Right hindlimb (tissue), 1 donor: ENCODE measurements at regions not wholly inside any gene's neighbourhood (a gene's known extent, or its start where the extent isn't known, plus 50 kb on each side); places are given as distances from the start of the nearest gene placed in this dataset.

Source experiments
- DNase-seq: peaks from one replicate; pipeline ENCODE4 v3.0.0-alpha.2; 2018

DNA sequence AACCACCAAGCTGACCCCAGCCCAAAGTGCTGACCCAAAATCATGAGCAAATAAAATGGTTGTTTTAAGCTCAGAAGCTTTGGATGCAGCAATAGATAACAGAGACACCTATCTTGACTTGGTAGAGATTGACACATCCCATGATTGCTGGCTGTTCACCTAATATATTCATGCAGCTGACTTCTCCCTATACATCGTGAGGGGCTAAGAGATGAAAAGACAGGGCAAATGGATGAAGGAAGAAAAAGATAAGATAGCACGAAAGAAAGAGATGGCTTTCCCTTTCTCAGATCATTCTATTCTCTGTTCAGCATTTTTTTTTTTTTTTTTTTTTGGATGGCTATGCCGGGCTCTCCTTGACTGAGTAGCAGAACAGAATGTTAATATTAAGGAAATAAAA, 141.5 kb upstream of the ADAMTS9 start:
- no peak for DNase-seq

DNA sequence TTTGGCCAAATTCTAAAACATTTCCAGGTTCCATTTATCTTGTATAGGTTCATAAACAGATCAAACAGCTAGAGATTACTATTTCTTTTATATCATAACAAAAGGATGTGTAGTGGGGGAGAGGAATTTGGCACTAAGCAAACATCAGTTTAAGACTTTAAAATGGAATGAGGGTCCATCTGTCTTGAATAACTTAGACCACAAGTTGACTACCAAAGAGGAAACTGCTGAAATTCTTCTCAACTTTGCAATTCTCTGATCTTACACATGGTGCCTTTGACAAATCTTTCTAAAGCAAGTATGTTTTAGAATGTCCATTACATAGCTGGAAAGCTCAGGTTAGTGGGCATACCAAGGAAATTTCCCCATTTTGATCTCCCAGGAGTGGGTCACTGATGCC, 140.5 kb upstream of the ADAMTS9 start:
- no peak for DNase-seq

DNA sequence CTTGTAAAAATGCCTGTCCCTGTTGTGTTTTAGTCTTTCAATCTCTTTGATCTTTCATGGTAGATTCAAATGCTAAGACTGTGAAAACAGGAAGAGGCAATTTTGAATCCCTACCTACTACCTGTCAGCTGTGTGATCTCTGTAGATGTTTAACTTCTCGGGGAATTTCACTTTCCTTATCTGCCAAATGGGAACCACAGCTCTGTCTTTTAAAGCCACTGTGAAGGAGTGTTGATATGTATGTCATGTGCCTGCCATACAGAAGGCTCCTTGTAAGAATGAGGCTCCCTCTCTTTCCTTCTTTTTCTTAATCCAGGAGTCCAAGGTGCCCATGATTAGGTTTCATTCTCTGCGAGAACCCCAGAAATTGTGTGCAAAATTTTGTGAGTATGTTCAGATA, 139.6 kb upstream of the ADAMTS9 start:
- no peak for DNase-seq

DNA sequence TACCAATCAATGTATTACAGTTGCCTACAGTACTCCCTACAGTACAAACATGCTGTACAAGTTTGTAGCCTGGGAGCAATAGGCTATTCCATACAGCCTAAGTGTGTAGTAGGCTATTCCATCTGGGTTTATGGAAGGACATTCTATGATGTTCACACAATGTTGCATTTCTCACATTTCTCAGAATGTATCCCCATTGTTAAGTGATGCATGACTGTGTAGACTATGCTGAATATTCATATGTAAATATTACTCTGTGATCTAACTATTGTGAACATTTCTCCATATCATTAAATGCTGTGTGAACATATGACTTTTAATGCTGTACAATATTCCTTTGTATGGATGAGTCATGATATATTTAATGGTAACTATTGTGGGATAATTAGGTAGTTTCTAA, 139.2 kb upstream of the ADAMTS9 start:
- no peak for DNase-seq

DNA sequence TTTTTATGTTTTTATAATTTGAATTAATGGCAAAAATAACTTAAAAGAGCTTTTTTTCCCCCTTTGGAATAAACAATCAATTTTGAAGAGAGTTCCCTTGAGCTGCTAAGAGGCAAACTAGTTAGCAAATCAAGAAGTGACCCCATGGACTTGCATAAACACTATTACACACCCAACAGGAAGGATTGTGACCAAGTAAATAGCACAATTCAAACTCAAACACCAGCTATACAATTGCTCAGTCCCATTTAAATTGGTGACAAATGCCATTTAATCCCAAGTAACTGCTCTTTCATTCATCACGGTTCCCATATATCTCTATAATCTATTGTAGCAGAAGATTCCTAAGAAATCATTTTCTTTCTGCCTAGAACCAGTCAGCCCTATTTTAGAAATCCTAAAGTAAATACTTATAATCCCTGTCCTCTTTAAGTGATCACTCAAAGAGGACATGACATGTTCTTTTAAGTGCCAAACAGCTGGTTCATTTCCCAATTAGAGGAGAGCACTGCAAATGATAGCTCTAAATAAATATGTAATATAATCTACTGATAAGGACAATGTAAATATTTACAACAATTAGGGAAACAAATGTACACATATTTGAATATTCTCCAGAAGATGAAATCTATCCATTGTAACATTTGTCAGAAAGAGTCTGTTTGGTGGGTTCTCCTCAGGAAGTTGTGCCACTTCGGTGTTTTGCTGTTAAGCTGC, 137.8 kb upstream of the ADAMTS9 start:
- DNase-seq: no peak

DNA sequence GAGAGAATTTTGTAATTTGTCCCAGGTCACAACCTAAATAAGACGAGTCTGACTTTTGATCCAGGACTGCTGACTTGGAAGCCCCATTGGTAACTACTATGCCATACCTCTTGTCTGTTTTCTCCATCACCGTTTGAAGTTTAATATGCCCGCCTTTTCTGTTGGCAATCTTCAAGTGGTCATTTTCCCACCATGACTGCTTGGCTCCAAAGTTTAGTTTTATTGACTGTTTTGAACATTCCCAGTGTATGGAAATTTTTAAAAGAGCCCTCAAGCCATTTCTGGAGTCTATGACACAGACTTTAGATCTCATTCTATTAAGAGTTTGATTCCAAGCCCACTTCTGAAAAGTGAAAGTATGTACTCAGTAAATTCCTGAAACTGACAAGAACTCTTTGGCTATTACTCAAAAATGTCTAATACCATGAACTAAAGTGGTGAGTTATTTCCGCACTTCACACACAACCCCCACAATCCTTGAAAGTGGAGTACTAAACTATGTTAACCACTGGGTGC, 136.7 kb upstream of the ADAMTS9 start:
- no peak for DNase-seq

DNA sequence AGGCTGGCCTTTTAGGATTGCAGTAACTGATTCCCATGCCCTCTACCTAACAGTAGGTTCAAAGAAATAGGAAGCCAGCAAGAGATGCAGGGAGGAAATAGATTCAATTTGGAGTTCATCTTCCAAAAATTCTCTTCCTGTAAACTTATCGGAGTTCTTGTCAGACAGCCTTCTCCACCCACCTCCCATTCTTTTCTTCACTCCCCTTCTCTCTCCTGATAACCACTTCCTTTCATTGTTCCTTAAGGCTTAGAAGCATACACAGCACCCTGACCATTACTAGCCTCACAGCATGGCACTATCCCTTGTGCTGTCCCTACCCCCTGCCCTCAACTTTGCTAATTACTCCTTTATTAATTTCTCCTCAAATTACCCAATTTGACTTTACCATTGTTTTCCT, 130.4 kb upstream of the ADAMTS9 start:
- DNase-seq: no peak

DNA sequence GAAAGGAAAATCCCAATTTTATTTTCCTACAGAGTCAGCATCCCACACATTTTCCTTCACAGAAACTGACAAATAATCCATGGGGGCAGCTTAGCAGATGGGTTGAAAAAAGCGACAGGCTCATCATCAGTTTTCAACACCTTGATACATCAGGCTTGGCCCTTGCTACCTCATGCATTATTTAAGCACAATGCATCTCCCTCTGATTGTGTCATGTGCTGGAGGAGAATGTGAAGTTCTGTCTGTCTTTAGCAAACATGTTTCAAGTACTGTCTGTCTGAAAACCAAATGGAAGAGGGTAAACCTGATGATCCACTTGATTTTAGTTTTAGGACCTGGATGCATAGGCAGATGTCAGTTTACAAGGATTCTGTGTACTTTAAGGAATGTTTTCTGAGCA, 128.6 kb upstream of the ADAMTS9 start:
- DNase-seq: no peak

DNA sequence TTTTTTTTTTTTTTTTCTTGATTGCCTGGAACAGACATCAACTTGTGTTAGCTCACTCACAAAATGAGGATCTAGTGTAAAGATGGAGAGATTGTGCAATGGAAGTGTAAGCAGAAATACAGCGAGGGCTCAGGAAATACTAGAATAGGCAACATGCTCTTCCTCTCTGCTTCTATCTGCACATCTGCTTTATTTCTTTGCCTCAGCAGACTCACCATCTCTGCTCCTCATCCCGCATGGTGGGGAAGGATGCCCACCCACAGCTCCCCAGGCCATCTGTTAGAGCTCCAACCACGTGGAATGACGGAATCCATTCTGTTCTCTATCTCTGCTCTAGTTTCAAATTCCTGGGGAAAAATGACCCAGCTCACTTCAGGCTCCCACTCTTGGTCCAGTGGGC, 128.0 kb upstream of the ADAMTS9 start:
- DNase-seq: peak; percentile 47

DNA sequence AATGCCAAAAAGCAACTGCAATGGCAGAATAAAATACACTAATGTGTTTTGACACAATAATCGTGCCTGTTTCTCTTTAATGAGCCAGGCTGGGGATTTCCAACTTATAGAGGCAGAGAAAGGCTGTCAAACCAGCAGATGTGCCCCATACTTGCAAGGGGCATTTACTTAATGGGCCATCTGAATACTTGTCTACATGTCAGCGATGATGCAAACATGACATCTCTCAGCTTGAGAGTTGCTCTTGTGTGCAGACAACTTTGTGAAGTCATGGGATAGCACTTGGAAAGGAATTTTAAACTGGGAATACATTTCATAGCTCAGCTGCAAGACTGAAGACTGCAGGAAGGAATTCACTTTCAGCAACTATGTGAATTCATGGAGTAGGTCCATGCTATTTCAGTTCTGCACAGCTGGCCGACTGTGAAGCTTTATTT, 127.4 kb upstream of the ADAMTS9 start:
- peak; percentile 75 for DNase-seq

DNA sequence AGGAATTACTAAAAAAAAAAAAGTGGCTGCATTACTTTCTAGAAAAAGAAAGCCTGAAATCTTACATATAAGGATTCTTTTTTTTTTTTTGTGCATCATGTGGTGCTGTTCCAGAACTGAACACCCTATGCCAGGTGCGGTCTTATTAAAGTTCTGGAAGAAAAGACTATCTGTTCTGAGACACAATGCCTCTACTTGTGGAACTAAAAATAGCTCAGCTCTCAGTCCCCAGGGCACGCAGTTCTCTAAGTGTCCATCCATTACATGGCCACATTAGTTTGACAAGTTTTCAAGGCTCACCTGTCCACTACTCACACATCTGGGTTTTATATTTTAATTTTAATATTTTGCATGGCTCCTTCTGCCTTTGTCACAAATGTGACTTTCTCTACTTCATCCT, 126.6 kb upstream of the ADAMTS9 start:
- no peak for DNase-seq

DNA sequence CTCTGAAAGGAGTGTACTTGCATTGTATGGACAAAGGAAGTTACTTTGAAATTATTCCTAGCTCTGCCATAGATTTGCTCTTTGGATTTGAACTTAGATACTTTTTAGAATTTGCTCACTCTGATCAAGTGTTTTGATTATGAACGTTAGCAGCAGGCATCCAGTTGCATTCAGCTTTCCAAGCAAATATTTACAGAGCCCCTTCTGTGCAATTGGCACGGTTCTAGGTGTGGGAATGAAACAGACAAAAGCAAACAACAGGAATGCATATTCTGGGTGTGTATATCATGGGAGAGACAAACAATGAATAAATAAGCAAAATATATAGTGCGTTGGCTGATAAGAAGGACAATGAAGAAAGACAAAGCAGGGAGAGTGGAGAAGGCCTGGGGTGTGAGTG, 125.5 kb upstream of the ADAMTS9 start:
- no peak for DNase-seq

DNA sequence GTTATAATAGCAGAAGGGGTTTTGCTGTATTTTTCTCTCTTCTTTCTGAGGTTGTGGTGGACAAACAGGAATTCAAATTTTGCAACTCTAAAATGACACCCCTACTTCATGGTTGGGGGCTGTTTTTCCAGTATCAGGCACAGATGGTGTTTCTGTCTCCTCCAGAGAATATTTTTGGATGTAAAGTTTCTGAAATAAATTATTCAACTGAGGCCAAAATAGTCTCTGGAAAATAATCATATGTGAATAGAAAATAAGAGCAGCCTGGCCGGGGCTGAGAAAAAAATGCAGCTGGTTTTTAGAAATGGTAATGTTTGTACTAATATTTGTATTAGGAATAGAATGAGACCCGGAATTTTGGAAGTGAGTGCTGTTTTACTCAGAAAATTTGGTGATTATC, 121.3 kb upstream of the ADAMTS9 start:
- DNase-seq: no peak

DNA sequence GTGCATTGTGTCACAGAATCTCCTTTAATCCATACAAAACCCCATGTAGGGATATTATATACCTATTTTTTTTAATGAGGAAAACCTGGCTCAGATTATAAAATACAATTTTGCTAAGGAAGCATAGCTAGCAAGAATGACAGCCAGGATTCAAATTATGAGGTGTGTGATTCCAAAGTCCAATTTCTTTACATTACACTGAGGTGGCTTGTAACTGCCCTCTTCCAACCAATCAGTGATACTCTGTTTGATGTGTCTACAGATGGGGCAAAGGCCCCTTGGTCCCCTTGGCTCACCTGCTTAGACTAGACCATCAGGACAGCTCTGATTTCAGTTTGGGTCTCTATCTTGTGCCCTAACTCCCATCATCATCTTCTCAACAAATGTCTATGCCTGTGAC, 120.3 kb upstream of the ADAMTS9 start:
- no peak for DNase-seq

DNA sequence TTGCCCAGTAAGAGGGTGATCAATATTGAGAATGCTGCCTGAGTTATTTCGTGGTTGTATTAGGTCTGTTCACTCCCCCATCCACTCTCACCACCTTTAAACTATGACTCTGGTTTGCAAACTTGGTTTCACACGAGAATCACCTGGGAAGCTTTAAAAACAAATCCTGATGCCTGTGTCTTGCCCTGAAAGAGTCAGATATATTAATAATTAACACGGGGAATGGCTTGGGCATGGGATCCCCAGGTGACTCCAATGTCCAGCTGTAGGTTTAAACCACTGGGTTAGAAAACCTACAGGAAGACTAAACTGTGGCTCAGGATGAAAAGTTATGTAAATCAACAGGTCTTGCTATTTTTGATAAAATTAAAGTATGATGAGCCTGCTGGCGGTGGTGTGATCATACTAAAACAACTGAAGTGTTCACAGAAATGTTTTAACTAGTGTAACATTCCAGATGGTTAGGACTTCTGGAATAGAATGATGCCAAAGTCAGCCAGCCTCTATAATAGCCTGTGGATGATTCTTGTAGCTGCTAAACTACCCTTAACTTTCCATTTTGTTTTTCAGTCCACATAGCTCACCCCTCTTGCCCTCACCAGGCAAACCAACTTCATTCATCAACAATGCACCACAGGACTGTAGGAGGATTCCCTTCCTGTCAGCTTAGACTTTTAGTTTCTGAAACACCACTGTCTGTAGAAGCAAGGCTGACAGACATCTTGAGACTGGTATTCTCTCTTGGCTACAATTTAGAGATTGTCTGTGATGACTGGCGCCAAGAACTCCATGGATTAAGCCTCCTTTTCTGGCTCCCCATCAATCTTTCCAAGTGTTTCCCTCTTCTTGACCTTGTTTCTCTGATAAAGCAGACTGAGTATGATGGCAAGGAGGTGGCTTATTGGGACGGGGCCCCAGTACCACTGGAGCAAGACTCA, 119.1 kb upstream of the ADAMTS9 start:
- no peak for DNase-seq

DNA sequence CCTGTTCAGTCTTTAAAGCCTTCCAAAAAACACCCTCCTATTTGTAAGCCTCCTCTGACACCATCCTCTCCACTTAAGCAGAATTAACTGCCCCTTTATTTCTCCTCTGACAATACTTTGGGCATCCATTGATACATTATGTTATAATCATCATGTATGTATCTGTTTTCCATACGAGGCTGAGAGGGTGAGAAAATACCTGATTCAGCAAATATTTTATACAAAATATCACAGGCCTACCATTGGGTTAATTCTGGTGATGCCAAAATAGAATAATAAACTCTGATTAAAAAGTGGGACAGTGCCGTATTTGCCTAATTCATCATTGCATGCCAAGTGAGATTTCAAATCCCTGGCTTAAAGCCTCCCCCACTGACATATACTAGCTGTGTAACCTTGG, 118.2 kb upstream of the ADAMTS9 start:
- DNase-seq: no peak

DNA sequence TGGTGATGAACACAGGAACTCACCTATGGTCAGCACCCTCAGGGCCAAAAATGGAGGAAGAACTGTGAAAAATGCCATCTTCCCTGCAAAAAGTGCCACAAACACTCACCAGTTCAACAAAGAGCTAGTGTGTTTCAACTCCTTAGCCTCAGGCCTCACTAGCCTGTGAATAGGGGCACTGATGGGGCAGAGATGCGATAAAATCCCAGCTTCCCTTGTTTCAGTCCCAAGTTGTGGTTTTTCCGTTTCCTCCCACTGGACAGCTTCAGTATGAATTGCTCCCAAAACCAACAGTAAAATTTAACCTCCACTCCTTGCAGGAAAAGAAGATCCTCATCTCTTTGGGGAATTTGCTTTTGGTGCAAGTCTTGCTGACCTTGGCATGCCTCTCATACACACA, 117.4 kb upstream of the ADAMTS9 start:
- no peak for DNase-seq

DNA sequence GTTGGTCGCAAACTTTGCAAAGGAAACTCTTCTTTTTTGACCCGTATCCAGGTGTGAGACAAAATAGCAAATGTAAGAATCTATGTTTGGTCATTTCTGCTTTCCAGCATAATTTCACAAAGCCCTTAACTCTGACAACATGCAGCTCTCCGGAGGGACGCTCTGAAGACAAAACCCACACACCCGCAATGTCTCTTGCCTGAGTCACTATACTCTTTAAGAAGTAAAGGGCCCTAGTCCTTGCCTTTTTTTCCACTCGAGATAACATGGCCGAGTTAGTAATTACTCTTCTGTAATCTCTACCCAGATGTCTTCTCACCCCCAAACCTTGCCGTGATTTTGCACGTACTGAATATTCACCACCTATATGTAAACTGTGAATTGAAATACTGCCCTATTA, 115.7 kb upstream of the ADAMTS9 start:
- DNase-seq: no peak

DNA sequence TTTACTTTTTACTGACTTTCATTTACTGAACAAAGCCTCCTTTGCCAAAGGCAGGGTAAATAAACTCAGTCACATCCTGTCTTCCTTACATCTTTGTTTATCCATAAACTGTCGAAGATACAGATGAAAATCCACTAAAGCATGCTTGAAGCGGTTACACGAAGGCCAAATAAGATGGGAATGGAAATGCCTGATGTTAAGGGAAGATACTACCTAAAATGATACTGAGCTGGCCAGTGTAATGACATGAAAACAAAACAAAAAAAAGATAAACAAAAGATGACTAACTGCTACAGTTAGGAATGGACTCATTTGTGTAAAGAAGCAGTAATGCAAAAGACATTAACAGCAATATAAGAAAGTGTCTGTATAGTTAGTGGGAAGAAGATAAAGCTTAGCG, 114.7 kb upstream of the ADAMTS9 start:
- DNase-seq: no peak

DNA sequence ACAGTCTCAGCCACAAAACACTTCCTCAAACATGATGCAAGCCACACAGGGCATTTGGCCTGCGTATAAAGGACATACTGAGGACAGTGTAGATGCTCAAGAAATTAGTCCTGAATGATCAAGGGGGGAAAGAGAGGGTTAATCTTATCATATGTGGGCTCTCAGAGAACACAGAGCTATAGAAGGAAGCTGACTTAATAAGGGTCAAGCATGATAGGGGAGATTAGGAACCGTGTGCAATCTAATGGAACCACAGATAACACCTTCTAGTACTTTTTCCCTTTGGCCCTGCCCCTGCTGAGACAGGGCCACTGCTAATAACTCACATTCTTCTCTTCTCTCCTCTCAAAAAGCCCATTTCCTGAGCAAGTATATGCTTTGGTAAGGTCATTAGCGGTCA, 114.1 kb upstream of the ADAMTS9 start:
- DNase-seq: no peak

DNA sequence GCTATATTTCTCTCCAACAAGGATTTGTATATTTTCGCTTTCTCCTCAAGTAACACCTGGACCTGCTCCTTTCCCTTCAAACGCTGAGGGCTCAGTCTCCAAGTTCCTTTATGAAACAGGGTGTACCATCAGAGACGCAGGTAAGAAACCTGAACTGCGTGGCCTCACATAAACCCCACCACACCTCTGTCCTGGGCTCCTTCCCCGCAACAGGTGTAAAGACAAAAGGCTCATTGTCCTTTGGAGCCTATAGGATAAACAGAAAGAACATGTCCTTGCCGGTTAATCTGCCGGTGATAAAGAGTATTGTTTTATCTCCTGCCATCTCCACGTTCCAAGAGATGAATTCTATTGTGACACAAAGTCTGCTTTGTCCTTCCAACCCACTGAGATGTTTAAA, 111.8 kb upstream of the ADAMTS9 start:
- no peak for DNase-seq

DNA sequence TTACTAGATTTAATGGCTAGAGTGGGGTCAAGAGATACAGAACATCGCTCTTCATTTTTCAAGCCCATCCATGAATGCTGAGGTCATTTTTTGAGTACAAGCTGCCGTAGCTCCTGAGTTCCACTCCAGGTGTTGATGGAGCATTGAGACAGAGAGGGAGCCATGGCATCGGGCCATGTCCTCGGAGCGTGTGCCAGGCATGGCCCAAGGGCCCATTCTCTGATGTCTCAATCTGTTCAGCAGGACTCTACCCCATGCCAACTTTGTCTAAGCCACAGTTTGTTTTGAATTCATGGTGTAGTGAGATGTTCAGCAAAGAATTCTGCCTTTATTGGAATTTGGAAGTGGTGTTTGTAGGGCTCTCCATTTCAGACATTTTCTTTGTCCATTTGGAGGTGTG, 110.5 kb upstream of the ADAMTS9 start:
- DNase-seq: no peak

DNA sequence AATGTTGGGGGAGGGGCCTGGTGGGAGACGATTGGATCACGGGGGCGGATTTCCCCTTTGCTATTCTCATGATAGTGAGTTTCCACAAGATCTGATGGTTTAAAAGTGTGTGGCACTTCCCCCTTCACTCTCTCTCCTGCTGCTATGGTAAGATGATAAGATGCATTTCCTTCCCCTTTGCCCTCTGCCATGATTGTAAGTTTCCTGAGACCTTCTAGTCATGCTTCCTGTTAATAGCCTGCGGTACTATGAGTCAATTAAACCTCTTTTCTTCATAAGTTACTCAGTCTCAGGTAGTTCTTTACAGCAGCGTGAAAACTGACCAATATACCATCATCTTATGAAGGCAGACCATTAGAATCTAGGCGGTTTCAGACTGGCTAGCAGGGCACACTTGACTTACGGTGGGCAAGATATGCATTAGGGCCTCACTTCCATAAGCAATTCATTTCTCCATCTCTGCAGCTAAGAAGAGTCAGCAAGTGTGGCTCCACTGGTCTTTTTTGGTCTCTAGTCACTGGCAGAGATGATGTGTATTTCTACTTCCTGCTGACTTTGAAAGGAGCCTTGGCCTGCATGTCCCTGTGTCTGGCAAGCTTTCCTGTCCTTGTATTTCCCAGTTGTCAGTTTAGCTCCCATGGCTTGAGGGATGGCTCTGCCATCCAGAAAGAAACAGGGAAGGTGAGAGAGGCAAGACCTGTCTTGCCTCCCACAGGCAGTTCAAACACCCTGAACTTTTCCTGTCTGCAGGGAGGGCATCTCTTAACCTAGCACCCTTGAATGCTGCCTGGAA, 109.0 kb upstream of the ADAMTS9 start:
- no peak for DNase-seq
